DMS 273 (cell line): ENCODE measurements at regions not wholly inside any gene's neighbourhood (a gene's known extent, or its start where the extent isn't known, plus 50 kb on each side); places are given as distances from the start of the nearest gene placed in this dataset.
"Not testable (repeated sequence)": the region's sequence is repeated elsewhere in the genome, so short reads cannot be mapped to it uniquely, and the experiment has no call there.

ENCODE experiments used
- DNase-seq: peaks from one replicate; lab custom pipeline; 2025; ENCODE audit not compliant: unreplicated experiment; lab: John Stamatoyannopoulos, UW

DNA sequence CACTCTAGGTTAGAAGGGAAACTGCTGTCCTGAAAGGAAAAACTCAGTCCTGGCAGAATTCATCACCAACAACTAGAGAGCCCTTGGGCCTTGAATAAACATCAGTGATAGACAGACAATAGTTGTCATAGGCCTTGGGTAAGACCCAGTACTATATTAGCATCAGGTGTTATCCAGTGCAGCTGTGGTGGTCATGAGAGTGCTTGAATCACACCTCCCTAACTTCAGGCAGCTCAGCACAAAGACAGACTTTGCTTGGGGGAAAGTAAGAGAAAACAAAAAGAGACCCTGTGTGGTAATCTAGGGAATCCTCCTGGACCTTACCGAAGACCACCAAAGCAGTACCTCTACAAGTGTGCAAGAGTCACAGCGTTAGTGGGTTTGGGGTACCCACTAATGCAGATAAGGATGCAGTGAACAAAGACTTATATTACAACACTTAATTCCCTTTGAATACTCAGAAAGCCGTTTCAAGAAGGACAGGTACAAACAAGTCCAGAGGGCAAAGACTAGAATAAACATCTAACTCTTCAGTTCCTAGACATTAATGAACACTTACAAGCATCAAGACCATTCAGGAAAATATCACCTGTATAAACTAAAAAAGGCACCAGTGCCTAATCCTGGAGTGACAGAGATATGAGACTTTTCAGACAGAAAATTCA lies 332.3 kb upstream of the EPHA3 start:
- DNase-seq = no peak

DNA sequence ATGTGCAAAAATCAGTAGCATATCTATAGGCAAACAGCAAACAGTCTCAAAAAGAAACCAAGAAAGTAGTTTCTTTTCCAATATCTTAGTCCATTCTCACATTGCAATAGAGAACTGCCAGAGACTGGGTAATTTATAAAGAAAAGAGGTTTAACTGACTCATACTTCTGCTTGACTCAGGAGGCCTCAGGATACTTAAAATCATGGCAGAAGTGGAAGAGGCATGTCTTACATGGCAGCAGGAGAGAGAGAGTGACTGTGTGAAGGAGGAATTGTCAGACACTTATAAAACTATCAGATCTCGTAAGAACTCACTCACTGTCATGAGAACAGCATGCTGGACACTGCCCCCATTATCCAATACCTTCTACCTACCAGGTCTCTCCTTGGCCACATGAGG lies 327.9 kb upstream of the EPHA3 start:
- DNase-seq = no peak

DNA sequence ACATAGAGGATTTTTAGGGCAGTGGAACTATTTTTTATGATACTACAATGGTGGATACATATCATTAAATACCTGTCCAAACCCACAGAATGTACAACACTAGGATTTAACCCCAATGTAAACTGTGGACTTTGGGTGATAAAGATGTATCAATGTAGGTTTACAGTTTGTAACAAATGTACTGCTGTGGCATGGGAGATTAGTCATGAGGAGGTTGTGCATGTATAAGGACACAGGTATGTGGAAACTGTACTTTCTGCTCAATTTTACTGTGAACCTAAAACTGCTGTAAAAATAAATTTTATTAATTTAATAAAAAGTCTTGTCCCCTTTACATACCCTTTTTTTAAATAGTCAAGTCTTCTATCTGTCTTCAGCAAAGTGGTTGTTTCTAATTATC lies 322.5 kb upstream of the EPHA3 start:
- no peak for DNase-seq

DNA sequence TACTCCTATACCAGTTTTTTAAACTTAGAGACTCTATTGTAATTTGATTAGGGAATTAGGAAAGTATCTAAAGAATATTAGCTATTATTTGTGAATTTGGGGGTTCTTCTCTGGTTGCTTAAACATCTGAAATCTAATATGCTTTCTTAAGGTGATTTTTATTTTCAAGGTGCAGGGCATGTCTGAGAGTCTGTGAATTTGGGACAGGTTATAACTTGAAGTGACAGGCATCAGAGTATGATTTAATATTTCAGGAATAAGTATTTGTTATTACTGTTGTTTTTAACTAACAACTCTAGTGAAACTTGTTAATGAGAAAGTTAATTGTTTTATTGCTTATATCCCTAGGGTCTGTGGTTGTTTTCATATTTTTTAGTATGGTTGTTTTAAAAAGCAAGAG lies 321.6 kb upstream of the EPHA3 start:
- DNase-seq = no peak

DNA sequence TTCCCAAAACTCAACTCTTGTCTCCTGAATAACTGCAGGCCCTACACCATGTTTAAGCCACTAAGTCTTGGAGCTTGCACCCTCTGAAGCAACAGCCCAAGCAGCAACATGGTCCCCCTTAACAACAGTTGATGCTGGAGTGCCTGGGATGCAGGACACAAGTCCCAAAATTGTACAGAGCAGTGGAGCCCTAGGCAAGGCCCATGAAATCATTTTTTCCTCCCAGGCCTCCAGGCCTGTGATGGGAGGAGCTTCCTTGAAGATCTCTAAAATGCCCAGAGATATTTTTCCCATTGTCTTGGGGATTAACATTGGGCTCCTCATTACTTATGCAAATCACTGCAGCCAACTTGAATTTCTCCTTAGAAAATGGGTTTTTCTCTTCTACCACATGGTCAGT lies 311.9 kb upstream of the EPHA3 start:
- DNase-seq = no peak

- DNase-seq = no peak
Measured at GRCh38 chr3:88807491-88808105, 299.8 kb upstream of the EPHA3 start.

- no peak for DNase-seq
Measured at GRCh38 chr3:88809993-88810392, 297.4 kb upstream of the EPHA3 start.

DNA sequence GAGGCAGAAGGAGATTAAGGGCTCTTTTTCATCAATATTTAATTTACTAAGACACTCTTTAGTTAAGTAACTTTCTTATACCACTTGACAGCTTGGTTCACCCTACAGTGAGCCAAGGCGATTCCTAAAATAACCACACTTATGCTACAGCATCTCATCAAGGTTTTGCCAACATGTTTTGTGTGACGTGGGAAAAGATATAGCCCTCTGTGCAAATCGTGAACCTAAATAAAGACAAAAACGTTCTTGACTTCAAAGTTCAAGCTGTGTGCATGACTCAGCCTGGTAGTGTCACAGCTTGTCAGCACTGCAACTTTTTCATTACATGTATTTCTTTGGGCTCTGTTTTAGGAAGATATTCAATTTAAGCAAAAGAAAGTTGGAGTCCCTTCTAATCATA lies 297.0 kb upstream of the EPHA3 start:
- no peak for DNase-seq

DNA sequence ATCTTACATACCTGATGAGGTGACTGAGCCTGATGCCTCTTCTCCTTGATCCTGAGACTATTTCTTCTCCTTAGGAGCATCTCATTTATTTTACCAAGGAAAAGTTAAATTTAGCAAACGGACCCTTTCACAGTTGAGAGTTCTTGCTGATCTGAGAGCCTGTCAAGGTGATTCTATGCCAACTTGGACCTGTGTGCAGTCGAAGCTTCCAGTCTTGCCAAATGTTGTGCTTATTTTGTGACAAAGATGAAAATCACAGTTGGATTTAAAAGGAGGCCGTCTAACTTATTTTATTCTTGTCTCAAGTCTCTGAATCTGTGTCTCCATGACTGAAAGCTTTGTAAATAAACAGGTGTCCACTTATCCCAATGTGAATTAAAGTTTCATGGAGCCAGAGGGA lies 296.3 kb upstream of the EPHA3 start:
- DNase-seq = no peak

GRCh38 chr3:88812576-88812975 lies 294.8 kb upstream of the EPHA3 start:
- no peak for DNase-seq

DNA sequence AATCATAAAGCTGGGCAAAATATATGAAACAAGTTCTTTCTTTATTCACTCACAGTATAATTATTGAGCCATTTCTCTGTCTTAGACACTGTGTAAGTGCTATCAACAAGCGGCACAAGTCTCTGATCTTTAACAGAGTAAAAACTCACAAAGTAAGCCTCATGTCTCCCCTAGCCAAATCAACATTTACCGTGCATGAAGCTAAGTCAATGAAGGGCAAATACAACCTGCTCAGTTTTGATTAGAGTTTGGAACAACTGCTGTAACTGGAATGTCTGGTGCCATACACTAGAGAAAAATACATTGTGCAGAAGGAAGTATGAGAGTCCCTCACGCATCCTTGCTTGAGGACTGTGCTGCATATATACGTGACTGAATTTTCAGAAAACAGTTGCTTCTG lies 291.0 kb upstream of the EPHA3 start:
- no peak for DNase-seq

DNA sequence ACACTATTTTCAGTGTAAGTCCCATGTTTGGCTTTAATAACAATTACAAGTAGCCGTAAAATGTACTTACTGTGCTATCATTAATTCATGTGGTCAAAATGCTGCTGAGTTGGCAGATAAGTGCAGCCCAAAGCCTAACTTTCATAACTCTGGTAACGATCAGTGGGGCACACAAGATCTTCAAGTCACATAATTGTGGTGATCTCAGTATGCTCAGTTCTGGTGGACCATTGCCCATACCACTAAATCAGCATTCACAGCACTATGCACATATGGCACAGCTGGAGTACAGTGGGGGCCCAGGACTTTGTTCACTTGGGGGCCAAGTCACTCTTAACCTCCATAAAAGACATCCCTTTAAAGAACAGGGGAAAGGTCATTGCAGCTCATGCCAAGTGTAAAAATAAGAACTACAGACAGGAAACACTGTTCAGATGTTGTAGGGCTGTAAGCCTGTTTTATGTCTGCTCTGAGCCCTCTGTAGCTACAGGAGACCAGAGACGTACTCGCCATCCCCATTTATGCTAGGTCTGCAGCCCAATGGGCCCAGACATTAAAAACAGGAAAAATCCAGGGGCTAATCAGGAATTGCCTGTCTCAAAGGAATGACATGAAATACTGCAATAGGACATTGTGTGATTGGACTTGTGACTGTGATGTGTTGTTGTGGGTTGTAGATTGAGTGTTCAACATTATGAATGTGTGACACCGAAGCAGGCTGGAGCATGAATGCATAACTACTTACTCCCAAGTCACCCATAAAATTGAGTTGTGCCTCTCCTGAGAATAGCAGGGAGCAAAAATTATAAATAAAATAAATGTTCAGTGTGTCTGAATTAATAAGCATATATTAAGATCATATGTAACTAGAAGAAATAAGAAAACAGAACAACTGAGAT lies 282.5 kb upstream of the EPHA3 start:
- DNase-seq = no peak

- DNase-seq = no peak
Measured at GRCh38 chr3:88828466-88828865, 279.0 kb upstream of the EPHA3 start.

DNA sequence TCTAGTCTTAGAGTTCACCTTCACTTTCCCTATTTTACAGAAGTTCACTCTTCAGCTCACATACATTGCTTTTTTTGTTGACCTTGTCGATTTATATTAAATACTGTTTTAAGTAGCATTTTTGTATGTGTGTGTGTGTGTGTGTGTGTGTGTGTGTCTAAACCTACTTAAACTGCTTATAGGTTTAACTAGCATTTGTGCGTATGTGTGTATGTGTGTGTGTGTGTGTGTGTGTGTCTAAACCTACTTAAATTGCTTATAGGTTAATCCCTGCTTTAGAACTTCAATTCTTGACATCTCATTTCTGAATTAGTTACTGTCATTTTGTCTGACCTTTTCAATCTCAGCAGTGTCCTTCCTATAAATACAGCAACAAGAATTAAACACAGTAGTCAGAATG lies 254.8 kb upstream of the EPHA3 start:
- DNase-seq = no peak

DNA sequence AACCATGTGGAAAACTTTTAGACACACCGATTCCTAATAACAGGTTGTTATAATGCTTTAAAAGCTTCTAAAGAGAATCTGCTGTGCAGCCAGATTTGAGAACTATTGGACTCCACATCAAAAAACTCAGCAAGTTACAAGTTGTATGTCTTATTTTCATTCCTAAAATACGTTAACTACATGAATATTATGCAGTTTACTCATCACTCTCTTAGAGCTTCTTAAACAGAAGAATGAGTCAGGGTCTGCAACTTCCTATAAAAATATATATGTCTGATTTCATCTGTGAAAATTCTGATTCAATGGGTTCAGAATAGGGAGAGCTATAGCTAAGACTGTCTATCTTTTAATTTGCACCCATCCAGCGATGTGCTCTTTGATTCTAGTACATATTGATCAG lies 244.2 kb upstream of the EPHA3 start:
- no peak for DNase-seq

GRCh38 chr3:88876724-88877123 lies 230.7 kb upstream of the EPHA3 start:
- no peak for DNase-seq

DNA sequence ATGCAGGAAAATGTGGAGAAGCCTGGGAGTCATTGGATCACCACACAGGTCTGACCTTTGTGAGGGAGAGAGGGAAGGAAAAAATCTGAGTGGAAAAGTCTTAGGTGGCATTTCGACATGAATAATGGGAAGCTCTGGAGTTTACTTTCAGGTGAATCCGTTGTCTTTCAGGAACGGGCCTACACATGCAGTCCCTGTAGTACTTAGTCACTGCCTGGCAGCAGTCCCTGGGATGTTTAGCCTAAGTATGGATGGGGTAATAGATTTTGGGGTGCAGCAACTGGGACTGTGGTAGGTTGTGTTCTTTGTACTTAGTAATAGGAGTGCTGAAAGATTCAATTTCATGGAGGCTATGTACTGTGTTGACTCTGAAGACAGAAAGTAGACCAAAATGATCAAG lies 227.5 kb upstream of the EPHA3 start:
- no peak for DNase-seq

DNA sequence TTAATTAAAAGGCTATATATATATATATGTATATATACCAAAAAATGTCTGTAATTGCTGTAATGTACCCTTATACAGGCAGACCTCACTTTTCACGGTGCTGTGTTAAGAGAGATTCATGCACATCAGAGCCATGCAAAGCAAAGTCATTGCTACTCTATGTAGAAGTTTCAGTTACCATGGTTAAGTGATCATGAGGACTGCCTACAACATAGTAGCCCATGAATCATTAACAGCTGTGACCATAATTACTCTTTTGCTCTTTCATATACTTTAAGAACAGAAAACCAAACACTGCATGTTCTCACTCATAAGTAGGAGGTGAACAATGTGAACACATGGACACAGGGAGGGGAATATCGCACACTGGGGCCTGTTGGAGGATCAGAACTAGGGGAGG lies 225.3 kb upstream of the EPHA3 start:
- DNase-seq = no peak

- not testable (repeated sequence) for DNase-seq
Measured at GRCh38 chr3:88886624-88887023, 220.8 kb upstream of the EPHA3 start.

GRCh38 chr3:88896026-88896425 lies 211.4 kb upstream of the EPHA3 start:
- DNase-seq = no peak

DNA sequence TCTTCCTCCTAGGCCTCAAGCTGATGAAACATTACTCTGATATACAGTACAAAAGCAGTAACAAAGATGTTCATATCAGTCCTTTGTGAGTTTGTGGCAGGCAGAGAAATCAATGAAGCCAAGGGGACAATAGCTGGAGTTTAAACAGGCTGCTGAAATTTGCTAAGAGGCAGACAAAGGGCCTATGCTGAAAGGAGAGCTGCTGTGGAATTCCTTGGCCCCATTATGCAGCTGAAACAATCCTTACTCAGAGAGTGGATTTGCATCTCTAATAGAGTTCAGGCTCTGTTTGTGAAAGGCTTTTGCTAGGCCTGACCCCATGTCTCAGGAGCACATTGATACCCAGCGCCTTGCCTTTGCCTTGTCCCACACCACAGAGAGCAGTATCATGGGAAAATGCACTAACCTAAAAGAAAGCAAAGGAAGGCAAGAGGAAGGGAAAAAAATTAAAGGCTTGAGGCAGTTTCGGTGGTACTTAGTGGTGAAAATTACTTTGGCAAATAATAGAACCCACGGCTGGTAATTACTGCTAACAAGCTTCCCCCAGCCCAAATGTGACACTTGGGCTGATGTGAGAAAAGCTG lies 195.0 kb upstream of the EPHA3 start:
- no peak for DNase-seq

- DNase-seq = no peak
Measured at GRCh38 chr3:88918841-88919240, 188.6 kb upstream of the EPHA3 start.
